Neural crest cell (in vitro differentiated cells): ENCODE measurements at regions not wholly inside any gene's neighbourhood (a gene's known extent, or its start where the extent isn't known, plus 50 kb on each side); places are given as distances from the start of the nearest gene placed in this dataset.

Experiments used
- DNase-seq: peaks from one replicate; pipeline ENCODE4 v3.0.0; 2021; ENCODE audit warnings: low read depth, mixed read lengths, low spot score
- H3K27ac Mint-ChIP-seq: one replicate; pipeline ENCODE4 v1.8.0; 2021; ENCODE audit warnings: mild to moderate bottlenecking, mixed read lengths; ENCODE audit not compliant: unreplicated experiment
- H3K27me3 Mint-ChIP-seq: 2 replicates; pipeline ENCODE4 v1.8.0; 2021; ENCODE audit warnings: low read depth, mild to moderate bottlenecking, mixed read lengths
- H3K36me3 Mint-ChIP-seq: 2 replicates; pipeline ENCODE4 v1.8.0; 2021; ENCODE audit warnings: low read depth, mild to moderate bottlenecking, mixed read lengths
- H3K4me1 Mint-ChIP-seq: 2 replicates; pipeline ENCODE4 v1.8.0; 2021; ENCODE audit warnings: mixed read lengths
- H3K4me3 Mint-ChIP-seq: one replicate; pipeline ENCODE4 v1.8.0; 2021; ENCODE audit warnings: mild to moderate bottlenecking, mixed read lengths
- H3K9me3 Mint-ChIP-seq: 2 replicates; pipeline ENCODE4 v1.8.0; 2021; ENCODE audit warnings: mixed read lengths
- CTCF ChIP-seq: fragments of 200-600 bp; sonication (generic); conservative IDR thresholded peaks from 2 replicates; pipeline ENCODE4 v1.5.0; 2021; ENCODE audit warnings: antibody characterized with exemption, mild to moderate bottlenecking

- H3K27ac Mint-ChIP-seq: no peak overlapping the region
- DNase-seq: no peak
- no peaks in the 10 kb centered on the region for H3K36me3 Mint-ChIP-seq
- H3K4me1 Mint-ChIP-seq: no peaks in the 10 kb centered on the region
- H3K27me3 Mint-ChIP-seq: peaks cover 16% of the 10 kb centered on the region
- TF ChIP-seq CTCF: no peak
- no peaks in the 10 kb centered on the region for H3K9me3 Mint-ChIP-seq
- H3K4me3 Mint-ChIP-seq: no peak overlapping the region
Measured at GRCh38 chr1:11596295-11596694, 57.9 kb downstream of the FBXO2 start.

GRCh38 chr1:11595285-11595684 lies 58.9 kb downstream of the FBXO2 start:
- H3K36me3 Mint-ChIP-seq: no peaks in the 10 kb centered on the region
- H3K27me3 Mint-ChIP-seq: peaks cover 19% of the 10 kb centered on the region

GRCh38 chr1:11594625-11595024 lies 59.6 kb downstream of the FBXO2 start:
- no peaks in the 10 kb centered on the region for H3K4me1 Mint-ChIP-seq
- H3K4me3 Mint-ChIP-seq: no peak overlapping the region
- DNase-seq: no peak
- TF ChIP-seq CTCF: no peak
- H3K36me3 Mint-ChIP-seq: no peaks in the 10 kb centered on the region
- H3K27ac Mint-ChIP-seq: no peak overlapping the region
- no peaks in the 10 kb centered on the region for H3K9me3 Mint-ChIP-seq
- peaks cover 19% of the 10 kb centered on the region for H3K27me3 Mint-ChIP-seq

More at GRCh38 chr1:11595285-11595684, 58.9 kb downstream of the FBXO2 start:
- no peak for DNase-seq
- Mint-ChIP-seq H3K4me3 (no peak overlapping the region), H3K27ac (no peak overlapping the region), H3K4me1 (no peaks in the 10 kb centered on the region), H3K9me3 (no peaks in the 10 kb centered on the region)
- TF ChIP-seq CTCF: no peak

GRCh38 chr1:11594222-11594621 lies 60.0 kb downstream of the FBXO2 start:
- no peak for DNase-seq
- Mint-ChIP-seq H3K27me3 (peaks cover 19% of the 10 kb centered on the region), H3K9me3 (no peaks in the 10 kb centered on the region), H3K27ac (no peak overlapping the region), H3K4me3 (no peak overlapping the region), H3K36me3 (no peaks in the 10 kb centered on the region), H3K4me1 (no peaks in the 10 kb centered on the region)
- TF ChIP-seq CTCF: peak; percentile 54

- Mint-ChIP-seq H3K4me1 (no peaks in the 10 kb centered on the region), H3K27ac (no peak overlapping the region), H3K4me3 (no peak overlapping the region), H3K36me3 (no peaks in the 10 kb centered on the region), H3K27me3 (peaks cover 20% of the 10 kb centered on the region), H3K9me3 (no peaks in the 10 kb centered on the region)
- no peak for TF ChIP-seq CTCF
- DNase-seq: no peak
Measured at GRCh38 chr1:11592752-11593151, 61.5 kb downstream of the FBXO2 start.

GRCh38 chr1:11590395-11590794 lies 63.8 kb downstream of the FBXO2 start:
- no peak for TF ChIP-seq CTCF
- Mint-ChIP-seq H3K36me3 (no peaks in the 10 kb centered on the region), H3K4me1 (no peaks in the 10 kb centered on the region), H3K9me3 (no peaks in the 10 kb centered on the region), H3K27me3 (peaks cover 31% of the 10 kb centered on the region), H3K27ac (no peak overlapping the region), H3K4me3 (no peak overlapping the region)
- no peak for DNase-seq
